Cerebellar cortex (tissue), 1 donor: ENCODE measurements at regions not wholly inside any gene's neighbourhood (a gene's known extent, or its start where the extent isn't known, plus 50 kb on each side); places are given as distances from the start of the nearest gene placed in this dataset.
A peak's percentile ranks its signal among the peaks of the same experiment; 100 is the strongest.
"Not testable (repeated sequence)": the region's sequence is repeated elsewhere in the genome, so short reads cannot be mapped to it uniquely, and the experiment has no call there.

Experiments
- DNase-seq: peaks from one replicate; pipeline ENCODE4 v3.0.0-alpha.2; 2015; ENCODE audit warnings: low spot score

GRCh38 chr12:30345744-30346471 is 349.8 kb downstream of the IPO8 start:
- no peak for DNase-seq

GRCh38 chr12:30330565-30330964 is 365.1 kb downstream of the IPO8 start:
- DNase-seq = no peak

- DNase-seq = no peak
Measured at GRCh38 chr12:30329281-30329680, 366.4 kb downstream of the IPO8 start.

- DNase-seq = no peak
Measured at GRCh38 chr12:30323008-30323407, 372.7 kb downstream of the IPO8 start.

- DNase-seq = no peak
Measured at GRCh38 chr12:30320561-30320960, 375.1 kb downstream of the IPO8 start.

- DNase-seq = no peak
Measured at GRCh38 chr12:30314506-30315100, 381.1 kb downstream of the IPO8 start.

- DNase-seq = no peak
Measured at GRCh38 chr12:30308010-30308717, 387.5 kb downstream of the IPO8 start.

- no peak for DNase-seq
Measured at GRCh38 chr12:30304528-30304927, 391.1 kb downstream of the IPO8 start.

- no peak for DNase-seq
Measured at GRCh38 chr12:30301291-30301690, 394.4 kb downstream of the IPO8 start.

- DNase-seq = no peak
Measured at GRCh38 chr12:30296486-30296885, 399.2 kb downstream of the IPO8 start.

- peak; percentile 5 for DNase-seq
Measured at GRCh38 chr12:30286345-30286926, 409.2 kb downstream of the IPO8 start.

- DNase-seq = peak; percentile 93
Measured at GRCh38 chr12:30278401-30278800, 417.3 kb downstream of the IPO8 start.

- not testable (repeated sequence) for DNase-seq
Measured at GRCh38 chr12:30272515-30272914, 423.2 kb downstream of the IPO8 start.

- DNase-seq = no peak
Measured at GRCh38 chr12:30269496-30269895, 426.2 kb downstream of the IPO8 start.

- DNase-seq = no peak
Measured at GRCh38 chr12:30268041-30268440, 427.6 kb downstream of the IPO8 start.

- DNase-seq = no peak
Measured at GRCh38 chr12:30263434-30263833, 432.2 kb downstream of the IPO8 start.

- no peak for DNase-seq
Measured at GRCh38 chr12:30257618-30258017, 438.1 kb downstream of the IPO8 start.

GRCh38 chr12:30251546-30251945 is 444.1 kb downstream of the IPO8 start:
- no peak for DNase-seq

- DNase-seq = no peak
Measured at GRCh38 chr12:30243426-30243825, 452.2 kb downstream of the IPO8 start.

- no peak for DNase-seq
Measured at GRCh38 chr12:30219047-30219446, 435.3 kb upstream of the TMTC1 start.

- no peak for DNase-seq
Measured at GRCh38 chr12:30218073-30218472, 434.3 kb upstream of the TMTC1 start.

- DNase-seq = no peak
Measured at GRCh38 chr12:30213166-30213565, 429.4 kb upstream of the TMTC1 start.

GRCh38 chr12:30211743-30212142 is 428.0 kb upstream of the TMTC1 start:
- DNase-seq = no peak
